Embryonic facial prominence (tissue), 1 donor: ENCODE measurements at regions not wholly inside any gene's neighbourhood (a gene's known extent, or its start where the extent isn't known, plus 50 kb on each side); places are given as distances from the start of the nearest gene placed in this dataset.

Source experiments
- DNase-seq: peaks from one replicate; pipeline ENCODE4 v3.0.0-alpha.2; 2016; ENCODE audit errors: extremely low spot score

DNA sequence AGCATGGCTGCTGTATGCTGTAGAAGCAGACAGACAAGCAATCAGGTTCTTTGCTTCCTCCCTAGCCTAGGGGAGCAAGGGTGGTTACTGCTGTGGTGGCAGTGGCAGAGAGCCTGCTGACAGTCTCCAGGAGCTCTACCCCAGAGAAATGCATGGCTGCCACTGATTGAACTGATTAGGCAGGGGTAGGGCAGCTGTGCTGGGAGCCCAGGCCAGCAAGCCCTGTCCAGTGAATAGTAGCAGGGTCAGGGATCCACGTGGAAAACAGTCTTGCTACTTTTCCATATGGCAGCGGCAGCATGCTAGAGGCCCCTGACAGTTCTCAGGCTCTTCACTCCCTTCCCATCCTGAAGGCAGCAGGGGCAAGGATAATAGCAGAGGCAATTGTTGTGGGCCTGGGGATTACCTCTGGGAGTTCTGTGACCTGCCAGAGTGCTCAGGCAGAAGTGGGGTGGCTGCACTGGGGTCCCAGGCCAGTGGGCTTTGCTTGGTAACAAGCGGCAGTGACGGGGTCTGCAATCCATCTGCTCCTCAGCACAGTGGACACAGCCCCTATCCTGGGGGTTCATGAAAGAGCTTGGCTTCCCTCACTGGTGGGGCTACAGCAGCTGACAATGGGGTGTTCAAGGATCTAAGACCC, 558.8 kb upstream of the GHITM start:
- DNase-seq = no peak

DNA sequence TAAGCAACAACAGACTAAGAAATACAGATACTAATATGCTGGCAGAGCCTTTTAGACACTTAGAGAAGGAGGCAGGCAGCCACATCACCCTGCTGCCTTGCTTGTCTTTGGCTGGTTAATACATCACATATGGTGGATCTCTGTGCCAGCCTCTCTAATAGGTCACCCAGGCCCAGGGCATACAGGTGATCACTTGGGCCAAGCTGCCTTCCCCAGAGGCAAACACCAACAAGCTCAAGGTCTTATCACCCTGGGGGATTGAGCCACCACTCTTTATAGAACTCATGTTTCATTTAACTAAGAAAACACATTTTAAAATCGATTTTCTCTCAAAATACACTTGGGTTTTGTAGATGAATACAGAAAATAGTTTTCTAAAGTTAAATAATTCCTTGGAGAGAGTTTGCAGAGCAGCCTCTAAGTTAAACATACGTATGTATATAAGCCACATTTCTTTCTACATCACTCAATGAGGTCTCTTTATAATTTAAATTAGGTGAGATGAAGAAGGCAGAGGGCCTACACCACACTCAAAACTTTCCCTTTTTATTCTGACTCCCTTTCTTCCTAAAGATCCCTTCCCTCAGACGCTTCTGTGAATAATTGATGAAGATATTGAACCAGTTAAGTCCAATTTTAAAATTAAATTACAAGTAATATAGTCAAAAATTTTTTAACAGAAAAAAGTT, 556.8 kb upstream of the GHITM start:
- no peak for DNase-seq

GRCh38 chr10:83585686-83586085, 553.6 kb upstream of the GHITM start:
- no peak for DNase-seq

DNA sequence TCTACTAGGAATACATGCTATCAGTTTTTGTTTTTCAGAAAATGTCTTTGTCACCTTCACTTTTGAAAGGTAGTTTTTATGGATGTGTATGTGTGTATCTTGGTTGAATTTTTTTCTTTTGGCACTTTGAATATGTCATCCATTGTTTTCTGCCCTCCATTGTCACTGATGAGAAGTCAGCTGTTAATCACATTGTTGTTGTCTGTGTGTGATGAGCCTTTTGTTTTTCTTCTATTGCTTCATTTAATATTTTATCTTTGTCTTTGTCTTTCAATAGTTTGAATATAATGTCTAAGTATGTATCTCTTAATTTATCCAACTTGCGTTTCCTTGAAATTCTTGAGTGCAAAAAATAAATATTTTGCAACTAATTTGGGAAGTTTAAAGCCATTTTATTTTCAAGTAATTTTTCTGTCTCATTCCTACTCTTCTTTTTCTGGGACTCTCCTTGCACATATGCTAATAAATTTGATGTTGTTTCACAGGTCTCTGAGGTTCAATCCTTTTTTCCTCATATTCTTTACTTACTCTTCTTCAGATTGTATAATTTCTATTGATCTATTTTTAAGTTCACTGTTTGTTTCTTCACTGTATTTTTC, 546.9 kb upstream of the GHITM start:
- no peak for DNase-seq

DNA sequence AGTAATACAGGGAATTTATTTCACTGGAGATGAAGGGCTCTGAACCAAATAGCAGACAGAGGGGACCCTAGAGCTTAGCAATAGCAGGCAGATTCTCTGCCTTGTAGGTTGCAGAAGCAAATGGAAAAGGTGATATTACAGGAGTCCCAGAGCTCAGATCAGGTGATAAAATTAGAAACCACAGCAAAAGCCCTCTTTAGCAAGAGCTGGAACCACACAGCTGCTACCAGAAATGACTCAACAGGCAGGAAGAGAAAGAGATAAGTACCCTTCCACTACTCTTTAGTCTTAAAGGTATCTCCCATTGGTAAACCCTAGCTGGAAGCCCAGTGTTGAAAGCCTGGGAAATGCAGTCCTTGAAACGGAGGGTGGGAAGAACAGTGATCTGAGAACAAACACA, 535.6 kb upstream of the GHITM start:
- DNase-seq = no peak

GRCh38 chr10:83605783-83606630, 533.3 kb upstream of the GHITM start:
- no peak for DNase-seq

GRCh38 chr10:83607959-83608745, 531.2 kb upstream of the GHITM start:
- DNase-seq = no peak

GRCh38 chr10:83612050-83612449, 527.3 kb upstream of the GHITM start:
- DNase-seq = no peak

DNA sequence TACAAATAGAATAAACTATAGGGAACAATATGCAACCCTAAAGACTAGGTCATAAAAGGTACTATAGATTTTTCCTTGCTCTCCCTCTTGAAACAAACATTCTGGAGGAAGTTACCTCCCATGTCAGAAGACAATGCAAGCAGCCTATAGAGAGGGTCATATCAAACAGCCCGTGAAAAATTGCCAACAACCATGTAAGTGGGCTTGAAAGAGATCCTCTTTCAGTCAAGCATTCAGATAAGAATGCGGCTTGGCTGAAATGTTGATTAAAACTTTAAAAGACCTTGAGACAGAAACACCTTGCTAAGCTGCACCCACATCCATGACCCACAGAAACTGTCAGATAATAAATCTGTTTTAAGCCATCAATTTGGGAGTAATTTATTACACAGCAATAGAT, 526.6 kb upstream of the GHITM start:
- DNase-seq = no peak

- no peak for DNase-seq
Measured at GRCh38 chr10:83617172-83617571, 522.1 kb upstream of the GHITM start.

- no peak for DNase-seq
Measured at GRCh38 chr10:83617692-83618545, 521.4 kb upstream of the GHITM start.

GRCh38 chr10:83625831-83626360, 513.4 kb upstream of the GHITM start:
- no peak for DNase-seq

GRCh38 chr10:83632701-83633100, 506.6 kb upstream of the GHITM start:
- no peak for DNase-seq

DNA sequence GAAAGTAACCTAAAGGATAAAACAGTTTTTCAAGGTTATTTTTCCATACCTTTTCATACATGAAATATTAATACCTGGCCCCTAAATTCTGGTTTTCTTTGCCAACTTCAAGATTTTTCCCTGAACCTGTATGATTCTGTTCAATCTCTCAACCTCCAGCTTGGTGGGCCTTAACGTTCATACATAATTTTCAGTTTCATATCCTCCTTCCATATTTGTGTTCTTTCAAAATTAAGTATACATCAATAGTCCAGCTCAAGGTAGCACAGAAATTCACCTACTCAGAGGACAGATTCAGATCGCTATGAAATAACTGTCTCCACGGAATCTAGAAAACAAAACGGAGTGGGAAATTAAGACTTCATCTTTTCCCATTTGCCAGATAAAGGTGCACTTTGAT, 505.8 kb upstream of the GHITM start:
- no peak for DNase-seq

DNA sequence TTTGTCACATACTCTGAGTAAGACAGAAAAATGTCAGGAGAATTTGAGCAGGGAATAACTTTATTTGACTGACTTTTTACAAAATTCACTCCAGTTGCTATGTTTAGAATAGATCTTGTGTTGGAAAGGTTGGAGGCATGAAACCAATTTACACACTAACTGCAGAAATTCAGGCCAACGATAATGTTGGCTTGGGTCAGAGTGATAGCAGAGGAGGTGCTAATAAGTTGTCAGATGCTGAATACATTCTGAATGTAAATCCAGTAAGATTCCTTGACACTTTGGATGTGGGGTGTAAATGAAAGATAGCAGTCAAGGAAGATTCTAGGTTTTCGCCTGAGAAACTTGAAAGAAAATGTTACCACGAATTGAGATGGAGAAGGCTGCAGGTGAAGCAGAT, 502.5 kb upstream of the GHITM start:
- DNase-seq = no peak

DNA sequence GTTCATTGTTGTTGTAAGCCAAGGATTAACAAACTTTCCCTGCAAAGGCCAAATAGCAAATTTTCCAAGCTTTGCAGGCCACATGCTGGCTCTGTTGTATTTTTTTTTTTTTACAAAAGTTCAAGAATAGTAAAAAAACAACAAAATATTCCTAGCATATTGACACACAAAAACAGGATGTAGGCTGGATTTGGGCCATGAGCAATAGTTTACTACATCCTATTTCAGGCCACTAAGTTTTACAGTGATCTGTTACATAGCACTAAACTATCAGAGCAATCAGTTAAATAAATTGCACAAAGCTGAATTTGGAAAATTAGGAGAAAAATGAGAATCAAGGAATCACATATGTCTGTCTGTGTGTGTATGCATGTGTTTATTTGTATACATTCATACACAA, 491.8 kb upstream of the GHITM start:
- no peak for DNase-seq

DNA sequence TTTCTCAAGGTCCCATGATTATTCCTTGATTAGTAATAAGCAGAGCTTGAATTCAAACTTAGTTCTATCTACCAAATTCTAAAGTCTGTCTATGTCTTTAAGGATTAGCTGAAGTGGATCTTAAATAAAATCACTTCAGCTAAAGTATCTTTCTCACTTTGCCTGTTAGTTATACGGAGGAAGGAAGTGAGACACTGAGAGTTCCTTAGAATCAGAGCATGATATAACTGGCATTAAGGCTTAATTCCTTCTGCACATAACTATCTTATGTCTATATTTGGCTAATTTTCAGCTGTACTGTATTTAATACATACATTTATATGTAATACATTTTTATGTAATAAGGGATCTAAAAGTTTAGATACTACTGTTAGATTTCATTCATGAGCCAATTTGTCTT, 491.1 kb upstream of the GHITM start:
- no peak for DNase-seq

- no peak for DNase-seq
Measured at GRCh38 chr10:83649471-83649870, 489.8 kb upstream of the GHITM start.

DNA sequence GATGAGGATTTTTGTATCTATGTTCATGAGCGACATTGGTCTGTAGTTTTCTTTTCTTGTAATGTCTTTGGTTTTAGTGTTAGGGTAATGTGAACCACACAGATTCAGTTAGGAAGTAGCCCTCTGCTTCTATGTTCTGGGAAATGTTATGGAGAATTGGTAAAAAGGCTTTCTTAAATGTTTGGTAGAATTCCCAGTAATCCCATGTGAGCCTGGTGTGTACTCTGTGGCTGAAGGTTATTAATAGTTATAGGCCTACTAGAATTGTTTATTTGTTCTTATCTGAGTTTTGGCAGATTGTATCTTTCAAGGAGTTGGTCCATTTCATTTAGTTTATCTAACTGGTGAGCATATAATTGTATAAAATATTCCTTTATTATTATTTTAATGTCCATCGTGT, 484.6 kb upstream of the GHITM start:
- no peak for DNase-seq

- DNase-seq = no peak
Measured at GRCh38 chr10:83656924-83657323, 482.4 kb upstream of the GHITM start.
